GM12872 (cell line): ENCODE measurements at regions not wholly inside any gene's neighbourhood (a gene's known extent, or its start where the extent isn't known, plus 50 kb on each side); places are given as distances from the start of the nearest gene placed in this dataset.

Experiments used
- CTCF ChIP-seq: IDR thresholded peaks from 3 replicates; pipeline ENCODE4 v1.5.1; 2011; ENCODE audit warnings: low read depth, mild to moderate bottlenecking, low read length, moderate library complexity; ENCODE audit not compliant: insufficient read depth

- no peak for TF ChIP-seq CTCF
Measured at GRCh38 chr1:214898161-214898560, 184.4 kb upstream of the KCNK2 start.

DNA sequence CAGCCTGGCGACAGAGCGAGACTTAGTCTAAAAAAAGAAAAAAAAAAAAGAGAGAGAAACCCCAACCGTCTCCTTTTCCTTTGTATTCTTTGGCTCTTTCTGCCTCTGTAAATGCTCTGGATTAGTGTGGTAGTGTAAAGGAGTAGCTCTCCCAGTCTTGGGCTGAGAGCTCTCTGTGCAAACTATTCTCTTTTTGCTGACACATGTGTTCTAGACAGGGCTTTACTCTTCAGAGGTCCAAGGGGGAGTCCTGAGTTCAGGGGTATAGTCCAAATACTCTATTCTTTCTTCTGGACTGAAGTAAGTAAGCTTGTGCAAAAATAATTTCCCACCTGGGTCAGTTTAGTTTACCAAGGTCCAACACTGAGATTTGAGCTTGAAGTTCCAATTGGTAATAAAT lies 183.8 kb upstream of the KCNK2 start:
- no peak for TF ChIP-seq CTCF

DNA sequence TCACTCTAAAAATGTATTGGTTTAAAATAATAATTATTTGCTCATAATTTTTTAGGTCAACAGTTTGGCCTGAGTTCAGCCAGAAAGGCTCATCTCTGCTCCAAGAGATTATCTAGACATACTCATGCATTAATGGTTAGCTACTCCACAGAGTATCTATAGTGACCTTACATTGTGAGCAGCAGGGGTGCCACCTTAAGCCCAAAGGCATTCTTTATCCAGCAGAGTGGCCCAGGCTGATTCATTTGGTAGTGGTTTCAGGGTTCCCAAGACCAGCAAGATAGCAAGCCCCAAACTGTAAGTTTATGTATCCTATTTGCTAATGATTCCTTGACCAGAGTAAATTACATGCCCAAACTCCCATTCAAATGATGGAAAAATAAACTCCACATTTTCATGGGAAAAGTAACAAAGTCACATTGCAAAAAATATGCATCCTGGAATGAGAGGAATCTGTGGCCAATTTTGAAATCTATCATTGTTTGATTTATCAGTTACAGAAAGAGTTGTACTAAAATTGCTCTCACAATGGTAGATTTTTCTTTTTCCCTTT lies 182.6 kb upstream of the KCNK2 start:
- no peak for TF ChIP-seq CTCF

DNA sequence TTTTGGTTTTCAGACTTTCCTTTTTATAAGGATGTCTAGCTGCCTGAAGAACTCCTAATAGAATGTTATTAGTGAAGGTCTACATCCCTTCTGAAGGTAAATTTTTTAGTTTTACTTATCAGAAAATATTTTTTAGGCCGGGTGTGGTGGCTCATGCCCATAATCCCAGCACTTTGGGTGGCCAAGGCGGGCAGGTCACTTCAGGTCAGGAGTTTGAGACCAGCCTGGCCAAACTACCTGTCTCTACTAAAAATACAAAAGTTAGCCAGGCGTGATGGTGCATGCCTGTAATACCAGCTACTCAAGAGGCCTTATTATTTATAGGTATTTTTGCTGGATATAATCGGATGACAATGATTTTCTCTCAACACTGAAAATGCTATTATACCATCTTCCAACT lies 181.9 kb upstream of the KCNK2 start:
- TF ChIP-seq CTCF: no peak

DNA sequence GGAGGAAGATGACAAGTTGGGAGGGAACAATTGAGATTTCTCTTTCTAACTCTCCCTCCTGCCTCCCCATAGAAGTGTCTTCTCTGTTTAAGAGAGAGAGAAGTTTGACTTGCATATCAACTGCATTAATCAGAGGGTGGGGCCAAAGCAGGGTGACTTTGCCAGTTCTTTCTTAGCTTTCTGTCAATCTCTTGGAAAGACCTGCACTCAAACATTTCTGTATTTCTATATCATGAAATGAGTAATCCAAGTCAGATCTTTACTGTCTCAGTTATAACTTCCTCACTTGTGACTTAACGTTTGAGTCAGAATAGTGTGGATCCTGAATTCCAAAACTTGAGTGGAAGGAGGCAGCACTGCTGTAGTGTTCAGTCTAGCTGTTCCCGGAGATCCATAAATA lies 180.8 kb upstream of the KCNK2 start:
- no peak for TF ChIP-seq CTCF

- TF ChIP-seq CTCF: no peak
Measured at GRCh38 chr1:214902636-214903320, 179.8 kb upstream of the KCNK2 start.

DNA sequence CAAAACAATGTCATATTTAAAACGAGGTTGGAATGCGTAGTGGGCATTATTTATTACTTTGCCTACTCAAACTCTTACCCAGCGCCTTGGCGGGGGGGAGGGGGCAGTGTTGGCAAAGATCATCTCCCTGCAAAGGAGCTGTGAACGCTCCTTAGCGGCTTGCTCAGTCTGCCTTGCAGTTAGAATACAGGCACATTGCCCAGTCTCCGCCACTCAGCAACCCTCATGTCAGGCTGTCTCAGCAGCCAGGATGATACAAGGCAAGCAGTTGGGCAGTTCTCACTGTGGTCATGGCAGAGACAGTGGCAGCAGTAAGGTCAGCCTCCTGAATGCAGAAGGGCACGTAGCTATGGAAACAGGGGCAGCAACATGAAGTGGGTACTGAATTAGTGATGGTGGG lies 170.4 kb upstream of the KCNK2 start:
- TF ChIP-seq CTCF: no peak
